ENCODE measurements at regions not wholly inside any gene's neighbourhood (a gene's known extent, or its start where the extent isn't known, plus 50 kb on each side); places are given as distances from the start of the nearest gene placed in this dataset.

DNA sequence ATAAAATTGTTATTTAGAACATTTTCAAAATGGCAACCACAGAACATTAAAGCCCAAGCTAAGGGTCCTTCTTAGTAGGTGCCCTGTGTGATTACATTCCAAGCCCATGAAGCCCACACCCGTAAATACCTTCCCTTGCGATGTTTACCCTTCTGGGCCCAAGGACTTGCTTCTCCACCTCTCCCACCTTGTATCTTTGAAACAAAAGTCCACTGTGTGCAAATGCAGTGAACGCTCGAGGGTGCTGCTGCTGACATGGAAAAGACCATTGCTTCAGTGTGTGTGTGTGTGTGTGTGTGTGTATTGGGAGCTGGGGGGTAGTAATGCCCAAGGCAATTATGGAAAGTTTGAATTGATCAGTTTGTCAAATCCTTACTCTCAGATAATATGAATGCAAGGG is 298.1 kb downstream of the TGFB2 start:
- DNase-seq: peak; percentile 91

DNA sequence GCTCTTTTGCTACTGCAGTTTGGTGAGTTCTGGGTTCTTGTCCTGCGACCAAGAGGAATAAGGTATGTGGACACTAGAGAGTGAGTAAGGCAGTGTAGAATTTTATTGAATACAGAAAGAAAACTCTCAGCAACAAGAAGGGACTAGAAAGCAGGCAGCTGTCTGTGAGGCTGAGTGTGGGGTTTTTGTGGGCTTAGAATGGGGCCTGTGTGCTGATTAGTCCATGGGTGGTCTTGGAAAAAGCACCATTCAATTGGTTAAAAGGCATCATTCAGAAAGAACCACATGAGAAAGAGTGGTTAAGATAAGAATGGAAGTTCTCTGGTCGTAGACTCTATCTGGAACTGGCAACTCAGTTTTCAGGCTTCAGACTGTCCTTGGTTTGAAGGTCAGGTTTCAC is 298.8 kb downstream of the TGFB2 start:
- peak; percentile 85 for DNase-seq

DNA sequence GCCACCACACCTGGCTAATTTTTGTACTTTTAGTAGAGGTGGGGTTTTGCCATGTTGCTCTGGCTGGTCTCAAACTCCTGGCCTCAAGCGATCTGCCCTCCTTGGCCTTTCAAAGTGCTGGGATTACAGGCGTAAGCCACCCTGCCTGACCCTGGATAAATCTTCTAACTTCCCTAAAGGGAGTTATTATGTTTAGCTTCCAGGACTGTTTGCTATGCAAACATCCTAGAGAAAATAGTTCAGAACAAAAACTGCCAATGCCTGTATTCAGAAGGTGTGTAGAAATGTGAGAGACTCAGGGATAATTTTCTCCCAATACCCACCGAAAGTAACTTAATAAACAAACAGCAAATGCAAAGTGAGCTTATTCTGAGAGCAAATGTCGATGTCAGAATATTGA is 301.2 kb downstream of the TGFB2 start:
- DNase-seq: no peak

GRCh38 chr1:218656301-218657037 is 311.3 kb downstream of the TGFB2 start:
- DNase-seq: no peak

DNA sequence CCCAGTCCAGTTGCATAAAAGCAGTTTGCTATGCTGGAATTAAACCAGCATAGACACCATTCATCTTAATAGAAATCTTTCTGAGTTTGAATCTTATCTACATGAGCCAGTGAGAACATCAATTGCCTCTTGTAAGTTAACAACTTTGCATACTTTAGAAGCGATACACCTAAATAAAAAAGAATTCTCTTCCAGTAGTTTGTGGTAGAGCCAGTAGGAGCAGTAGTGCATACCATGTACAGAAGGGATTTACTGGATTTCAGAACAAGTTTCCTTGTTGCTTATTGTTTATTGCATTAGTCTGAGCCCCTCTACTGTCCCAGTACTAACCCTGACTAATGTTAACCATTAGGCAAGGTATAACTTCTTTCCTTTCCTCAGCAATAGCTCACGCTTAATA is 313.1 kb downstream of the TGFB2 start:
- DNase-seq: no peak

DNA sequence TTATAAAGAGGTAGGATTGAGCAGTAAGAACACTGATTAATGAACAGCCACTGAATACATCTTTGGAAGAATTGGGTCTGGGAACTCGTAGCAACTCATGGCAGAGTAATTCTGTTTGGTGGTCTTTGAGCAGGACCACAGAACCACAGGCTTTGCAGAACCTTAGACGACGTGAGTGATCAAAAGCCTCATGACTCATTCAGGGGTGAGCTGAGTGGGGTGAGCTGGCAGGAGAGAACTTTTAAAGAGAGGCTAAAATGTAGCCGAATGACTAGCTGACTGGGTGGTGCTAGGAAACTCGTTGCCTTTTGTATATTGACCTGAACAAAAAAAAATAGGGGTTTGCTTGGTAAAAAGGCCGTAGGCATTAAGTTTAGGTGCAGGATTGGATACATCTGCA is 313.8 kb downstream of the TGFB2 start:
- DNase-seq: peak; percentile 92

GRCh38 chr1:218659911-218660677 is 315.0 kb downstream of the TGFB2 start:
- peak; percentile 90 for DNase-seq

- DNase-seq: peak; percentile 65
These were observed 315.5 kb downstream of the TGFB2 start for GRCh38 chr1:218660678-218661053.

DNA sequence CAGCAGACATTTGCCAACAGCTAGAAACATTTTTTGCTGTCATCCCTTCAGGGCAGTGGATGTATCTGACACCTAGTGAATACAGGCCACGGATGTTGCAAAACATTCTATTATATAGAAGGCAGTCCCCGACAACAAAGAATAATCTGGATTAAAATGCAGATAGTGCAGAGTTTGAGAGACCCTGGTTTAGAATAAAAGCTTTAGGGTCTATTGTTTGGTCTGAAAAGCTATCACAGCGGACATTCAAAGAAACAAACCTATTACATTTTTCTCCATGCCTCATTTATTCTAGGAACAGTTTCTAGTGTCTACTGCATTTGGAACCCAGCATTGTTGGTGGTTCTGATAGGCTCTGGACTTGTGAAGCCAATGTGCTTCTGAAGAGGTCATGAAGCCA is 316.3 kb downstream of the TGFB2 start:
- DNase-seq: no peak

- DNase-seq: no peak
These were observed 319.4 kb downstream of the TGFB2 start for GRCh38 chr1:218664385-218665170.

- no peak for DNase-seq
These were observed 320.1 kb downstream of the TGFB2 start for GRCh38 chr1:218665221-218665620.

GRCh38 chr1:218666263-218666662 is 321.1 kb downstream of the TGFB2 start:
- no peak for DNase-seq

DNA sequence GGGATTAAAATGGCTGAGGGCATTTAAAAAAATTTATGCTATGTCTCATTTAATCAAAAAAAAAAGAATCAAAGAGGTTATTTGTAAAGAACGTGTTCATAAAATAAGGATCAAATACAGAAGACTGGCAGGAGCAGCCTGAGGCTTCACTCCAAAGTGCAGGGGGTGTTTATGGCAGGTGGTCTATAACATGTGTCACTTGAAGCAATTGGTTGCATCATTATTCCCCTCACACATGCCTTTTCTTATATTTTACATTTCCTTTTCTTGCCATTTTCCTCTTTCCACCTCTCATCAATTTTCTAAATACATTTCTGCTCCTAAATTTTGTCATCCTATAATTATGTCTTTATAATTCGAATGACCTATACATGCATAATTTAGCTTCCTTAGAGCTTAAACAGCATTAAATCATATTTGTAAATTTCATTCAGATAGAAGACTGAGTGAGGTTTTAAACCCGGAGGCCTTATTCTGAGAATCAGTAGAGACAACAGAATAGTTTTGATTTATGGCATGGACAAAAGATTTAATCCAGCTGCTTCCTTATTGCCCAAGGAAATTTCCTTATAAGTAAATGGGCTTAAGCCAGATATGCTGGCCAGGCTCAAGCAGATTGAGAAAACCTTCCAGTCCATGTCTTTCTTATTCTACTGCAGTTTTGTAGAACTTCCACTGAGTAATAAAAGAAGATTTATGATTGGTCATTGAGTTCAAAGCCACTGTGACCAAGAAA is 322.8 kb downstream of the TGFB2 start:
- DNase-seq: no peak

GRCh38 chr1:218669431-218669830 is 324.3 kb downstream of the TGFB2 start:
- DNase-seq: no peak

GRCh38 chr1:218670875-218671274 is 325.7 kb downstream of the TGFB2 start:
- DNase-seq: no peak

DNA sequence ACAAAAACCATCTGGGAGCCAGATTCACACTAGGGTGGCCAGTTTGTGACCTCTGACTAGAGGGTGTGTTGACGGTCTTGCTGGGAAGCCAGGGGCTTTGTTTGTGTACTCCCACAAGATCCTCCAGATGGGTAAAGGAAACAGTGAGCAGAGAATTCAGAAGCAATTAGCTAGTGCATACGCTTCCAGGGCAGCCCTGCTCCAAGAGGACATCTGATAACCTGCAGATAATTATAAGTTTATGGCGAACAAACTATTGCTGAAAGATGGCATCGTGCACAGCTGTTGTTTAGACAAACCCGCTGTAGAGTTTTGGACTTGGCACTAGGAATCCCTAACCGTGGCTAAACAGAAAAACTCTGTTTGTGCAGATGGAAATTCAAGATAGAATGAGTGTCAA is 326.4 kb downstream of the TGFB2 start:
- DNase-seq: no peak

DNA sequence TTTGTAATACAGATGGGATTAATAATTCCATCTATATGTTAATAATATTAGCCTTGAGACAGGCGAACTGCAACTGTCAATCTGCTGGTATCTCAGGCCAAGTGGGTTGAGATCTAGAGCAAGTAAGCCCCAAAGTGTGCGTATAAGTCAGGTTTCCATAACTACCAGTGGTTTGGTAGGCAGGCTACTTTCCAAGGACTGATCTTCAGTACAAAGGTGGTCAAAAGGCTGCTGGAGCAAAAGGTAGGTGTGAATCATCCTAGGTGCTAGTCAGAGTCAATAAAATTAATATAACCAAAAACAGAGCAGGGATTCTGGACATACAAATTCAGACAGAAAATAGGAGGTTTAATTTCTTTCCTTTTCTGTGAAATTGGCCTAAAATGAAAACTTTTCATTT is 328.0 kb downstream of the TGFB2 start:
- DNase-seq: no peak

- peak; percentile 99 for DNase-seq
These were observed 329.2 kb downstream of the TGFB2 start for GRCh38 chr1:218674280-218674773.

GRCh38 chr1:218677026-218677425 is 331.9 kb downstream of the TGFB2 start:
- DNase-seq: no peak

DNA sequence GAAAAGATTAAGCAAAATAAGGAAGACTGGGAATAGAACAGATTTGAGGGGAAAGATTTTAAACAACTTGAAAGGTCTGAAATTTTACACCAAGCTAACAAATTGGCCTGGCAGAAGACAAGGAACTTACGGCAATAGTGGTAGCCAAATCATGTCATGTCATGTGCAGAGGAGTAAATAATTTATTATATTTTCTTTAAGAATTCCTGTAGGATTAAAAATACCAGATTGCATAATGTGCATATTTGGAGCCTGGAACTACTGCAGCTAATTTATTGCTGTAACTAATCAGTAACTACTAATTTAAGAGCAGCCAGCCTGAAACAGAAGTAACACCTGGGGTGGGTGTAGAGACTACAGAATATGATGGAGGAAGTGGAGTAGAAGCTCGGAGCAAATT is 334.3 kb downstream of the TGFB2 start:
- no peak for DNase-seq

- no peak for DNase-seq
These were observed 335.0 kb downstream of the TGFB2 start for GRCh38 chr1:218679988-218680748.

DNA sequence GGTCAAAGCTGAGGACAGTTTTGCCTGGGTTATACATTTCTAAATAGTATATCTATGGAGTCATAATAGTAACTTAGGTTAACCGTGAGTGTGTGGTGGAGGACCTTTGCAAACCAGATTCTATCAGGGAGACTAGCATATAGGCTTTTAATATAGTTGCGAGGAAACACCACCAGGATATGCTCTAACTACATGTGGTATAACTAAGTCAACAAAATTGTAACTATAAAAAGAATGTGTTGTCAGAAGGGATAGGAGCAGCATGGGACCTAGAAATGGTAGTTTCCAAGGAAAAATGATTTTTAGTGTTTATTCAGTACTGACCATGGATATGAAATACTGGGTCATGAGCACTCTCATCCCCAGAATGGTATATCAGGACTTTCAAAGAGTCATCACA is 338.1 kb downstream of the TGFB2 start:
- DNase-seq: no peak
